MM.1S (cell line): ENCODE measurements at regions not wholly inside any gene's neighbourhood (a gene's known extent, or its start where the extent isn't known, plus 50 kb on each side); places are given as distances from the start of the nearest gene placed in this dataset.

Experiments used
- DNase-seq: peaks from one replicate; pipeline ENCODE4 v3.0.0-alpha.2; 2015
- H2AFZ ChIP-seq: fragments of 300-600 bp; sonication (generic); 2 replicates; pipeline ENCODE4 v1.6.0; 2016; ENCODE audit warnings: antibody characterized with exemption, low read length
- H3F3A ChIP-seq: fragments of 300-600 bp; sonication (generic); 2 replicates; pipeline ENCODE4 v1.6.1; 2016; ENCODE audit warnings: mild to moderate bottlenecking, antibody characterized with exemption, low read length, moderate library complexity, mixed read lengths; ENCODE audit not compliant: insufficient read depth
- H3K27ac ChIP-seq: fragments of 300-600 bp; sonication (generic); 2 replicates; pipeline ENCODE4 v1.5.1; 2016; ENCODE audit warnings: mild to moderate bottlenecking, low read length
- H3K27me3 ChIP-seq: fragments of 300-600 bp; sonication (generic); replicated peaks from 2 replicates; pipeline ENCODE4 v1.6.0; 2016; ENCODE audit warnings: low read length; ENCODE audit not compliant: insufficient read depth
- H3K36me3 ChIP-seq: fragments of 300-600 bp; sonication (generic); replicated peaks from 2 replicates; pipeline ENCODE4 v1.6.1; 2016; ENCODE audit warnings: mild to moderate bottlenecking, low read length, mixed read lengths; ENCODE audit not compliant: insufficient read depth
- H3K4me1 ChIP-seq: fragments of 300-600 bp; sonication (generic); 2 replicates; pipeline ENCODE4 v1.6.1; 2016; ENCODE audit warnings: low read length, mixed read lengths
- H3K4me2 ChIP-seq: fragments of 300-600 bp; sonication (generic); 2 replicates; pipeline ENCODE4 v1.6.0; 2016; ENCODE audit warnings: low read depth, low read length
- H3K4me3 ChIP-seq: fragments of 300-600 bp; sonication (generic); 2 replicates; pipeline ENCODE4 v1.5.1; 2016; ENCODE audit warnings: low read length, mixed read lengths
- H3K79me2 ChIP-seq: fragments of 300-600 bp; sonication (generic); 2 replicates; pipeline ENCODE4 v1.6.1; 2016; ENCODE audit warnings: mixed run types, low read length, mixed read lengths
- H3K9ac ChIP-seq: fragments of 300-600 bp; sonication (generic); 2 replicates; pipeline ENCODE4 v1.6.1; 2016; ENCODE audit warnings: low read length, mixed read lengths
- H3K9me2 ChIP-seq: fragments of 300-600 bp; sonication (generic); replicated peaks from 2 replicates; pipeline ENCODE4 v1.6.1; 2016; ENCODE audit warnings: mild to moderate bottlenecking, low read length, mixed read lengths; ENCODE audit not compliant: insufficient read depth
- H3K9me3 ChIP-seq: fragments of 300-600 bp; sonication (generic); replicated peaks from 2 replicates; pipeline ENCODE4 v1.6.1; 2016; ENCODE audit warnings: mild to moderate bottlenecking, low read length, mixed read lengths; ENCODE audit not compliant: insufficient read depth
- H4K20me1 ChIP-seq: fragments of 300-600 bp; sonication (generic); 2 replicates; pipeline ENCODE4 v1.6.1; 2016; ENCODE audit warnings: mild to moderate bottlenecking, low read length, moderate library complexity, mixed read lengths; ENCODE audit not compliant: insufficient read depth
- CTCF ChIP-seq: fragments of 300-600 bp; sonication (generic); IDR thresholded peaks from 2 replicates; pipeline ENCODE4 v1.5.1; 2016; ENCODE audit warnings: antibody characterized with exemption, low read length, mixed read lengths
- EZH2 ChIP-seq: fragments of 300-600 bp; sonication (generic); optimal IDR thresholded peaks from 2 replicates; pipeline ENCODE3; 2017; ENCODE audit warnings: low read depth, mild to moderate bottlenecking, antibody characterized with exemption, low read length, mixed read lengths
- EZH2phosphoT487 ChIP-seq: fragments of 300-600 bp; sonication (generic); IDR thresholded peaks from 2 replicates; pipeline ENCODE4 v1.6.1; 2018; ENCODE audit warnings: antibody characterized with exemption, low read length

GRCh38 chr6:44514576-44515193, 127.2 kb downstream of the CDC5L start:
- Histone ChIP-seq H3K9me3 (no peaks in the 10 kb centered on the region), H3F3A (no peaks in the 10 kb centered on the region), H2AFZ (no peak overlapping the region), H3K9me2 (no peaks in the 10 kb centered on the region), H3K4me3 (no peak overlapping the region), H3K27me3 (no peaks in the 10 kb centered on the region), H3K36me3 (no peaks in the 10 kb centered on the region), H3K4me2 (no peak overlapping the region), H4K20me1 (no peaks in the 10 kb centered on the region), H3K9ac (no peak overlapping the region), H3K4me1 (no peaks in the 10 kb centered on the region), H3K79me2 (no peaks in the 10 kb centered on the region), H3K27ac (no peak overlapping the region)
- no peak for TF ChIP-seq CTCF
- no peak for TF ChIP-seq EZH2phosphoT487
- TF ChIP-seq EZH2 = no peak
- no peak for DNase-seq

GRCh38 chr6:44522871-44523270, 135.4 kb downstream of the CDC5L start:
- Histone ChIP-seq H3K36me3 (no peaks in the 10 kb centered on the region), H3K4me3 (no peak overlapping the region), H3K4me2 (no peak overlapping the region), H3F3A (peaks cover 17% of the 10 kb centered on the region), H3K27me3 (no peaks in the 10 kb centered on the region), H3K27ac (no peak overlapping the region), H3K79me2 (no peaks in the 10 kb centered on the region), H2AFZ (no peak overlapping the region), H3K9ac (no peak overlapping the region), H3K9me2 (no peaks in the 10 kb centered on the region), H4K20me1 (no peaks in the 10 kb centered on the region), H3K4me1 (peaks cover 20% of the 10 kb centered on the region), H3K9me3 (no peaks in the 10 kb centered on the region)
- no peak for DNase-seq
- TF ChIP-seq EZH2 = no peak
- no peak for TF ChIP-seq EZH2phosphoT487
- no peak for TF ChIP-seq CTCF

DNA sequence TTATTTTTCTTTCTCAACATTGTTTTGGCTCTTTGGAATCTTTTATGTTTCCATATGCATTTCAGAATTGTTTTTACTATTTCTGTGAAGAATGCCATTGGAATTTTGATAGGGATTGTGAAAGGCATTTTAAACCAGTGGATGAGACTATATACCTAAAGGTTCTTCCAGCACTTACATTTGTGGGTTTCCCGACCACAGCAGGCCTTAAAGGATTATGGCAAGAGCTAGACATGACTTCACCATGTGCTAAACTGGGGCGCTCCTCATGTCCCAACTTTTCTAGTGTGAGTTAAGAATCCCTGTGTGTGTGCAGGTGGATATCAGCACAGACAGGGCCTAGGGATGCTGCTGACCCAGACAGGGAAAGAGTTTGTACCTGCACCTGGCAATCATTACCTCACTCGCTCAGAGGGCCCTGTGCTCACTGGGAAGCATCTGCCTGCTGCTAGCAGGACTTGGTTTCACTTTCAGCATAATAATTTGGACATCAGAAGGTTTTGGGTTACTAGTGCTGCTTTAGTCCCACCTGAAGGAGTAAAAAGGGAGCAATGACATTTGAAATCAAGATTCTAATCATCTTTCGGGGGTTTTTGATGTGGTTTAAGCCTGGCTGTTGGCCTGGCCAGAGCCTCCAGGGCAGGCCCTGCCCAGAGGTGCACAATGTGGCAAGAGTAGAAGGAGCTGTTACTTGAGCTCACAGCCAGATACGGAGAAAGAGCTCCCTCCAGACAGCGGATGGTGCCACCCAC, 137.1 kb downstream of the CDC5L start:
- peak overlapping the region; percentile 47 for H3K4me3 ChIP-seq
- no peaks in the 10 kb centered on the region for H3K9me2 ChIP-seq
- DNase-seq = peak; percentile 91
- H3F3A ChIP-seq = peaks cover 17% of the 10 kb centered on the region
- H3K4me1 ChIP-seq = peaks cover 20% of the 10 kb centered on the region
- H4K20me1 ChIP-seq = no peaks in the 10 kb centered on the region
- no peaks in the 10 kb centered on the region for H3K36me3 ChIP-seq
- no peaks in the 10 kb centered on the region for H3K27me3 ChIP-seq
- peak overlapping the region; percentile 32 for H3K9ac ChIP-seq
- H3K4me2 ChIP-seq = peak overlapping the region; percentile 89
- no peaks in the 10 kb centered on the region for H3K79me2 ChIP-seq
- peak overlapping the region; percentile 84 for H3K27ac ChIP-seq
- peak overlapping the region; percentile 81 for H2AFZ ChIP-seq
- no peaks in the 10 kb centered on the region for H3K9me3 ChIP-seq
- TF ChIP-seq EZH2 (no peak), EZH2phosphoT487 (no peak), CTCF (no peak)
